22Rv1 (cell line): ENCODE measurements at regions not wholly inside any gene's neighbourhood (a gene's known extent, or its start where the extent isn't known, plus 50 kb on each side); places are given as distances from the start of the nearest gene placed in this dataset.
"Not testable (repeated sequence)": the region's sequence is repeated elsewhere in the genome, so short reads cannot be mapped to it uniquely, and the experiment has no call there.

Experiments
- CTCF ChIP-seq: fragments of 450-650 bp; IDR thresholded peaks from 2 replicates; pipeline ENCODE4 v1.5.1; 2017; ENCODE audit warnings: mild to moderate bottlenecking
- ZFX ChIP-seq: fragments of 450-650 bp; IDR thresholded peaks from 2 replicates; pipeline ENCODE4 v1.6.1; 2017; ENCODE audit warnings: antibody characterized with exemption, borderline replicate concordance

- not testable (repeated sequence) for TF ChIP-seq CTCF, ZFX
Observed at GRCh38 chr5:34185005-34185404, 142.0 kb upstream of the C1QTNF3 start.
